A549 (cell line): ENCODE measurements at regions not wholly inside any gene's neighbourhood (a gene's known extent, or its start where the extent isn't known, plus 50 kb on each side); places are given as distances from the start of the nearest gene placed in this dataset.

Experiments used
- BHLHE40 ChIP-seq: IDR thresholded peaks from 2 replicates; pipeline ENCODE4 v1.6.1; 2012; ENCODE audit warnings: low read depth, low read length, inconsistent platforms
- CBX2 ChIP-seq: fragments of 200-600 bp; sonication (generic); IDR thresholded peaks from 2 replicates; pipeline ENCODE4 v1.6.1; 2016; ENCODE audit warnings: low read depth, mild to moderate bottlenecking, borderline replicate concordance
- CTCF ChIP-seq: fragments of >200 bp; sonication (Bioruptor Twin); formaldehyde crosslinking; IDR thresholded peaks from 3 replicates; pipeline ENCODE4 v1.5.1; 2016
- EP300 ChIP-seq, 2 experiments: fragments of >200 bp; sonication (Bioruptor Twin); formaldehyde crosslinking; IDR thresholded peaks; 2 replicates in 1 of 2; 3 replicates in 1 of 2; pipeline ENCODE4 v1.6.1; 2016 to 2017
- HDAC2 ChIP-seq: fragments of 200-600 bp; sonication (generic); IDR thresholded peaks from 2 replicates; pipeline ENCODE4 v1.6.1; 2016
- MAFK ChIP-seq: fragments of 450-650 bp; IDR thresholded peaks from 2 replicates; pipeline ENCODE4 v1.6.1; 2014; ENCODE audit not compliant: partially characterized antibody
- NFE2L2 ChIP-seq: fragments of 150-350 bp; conservative IDR thresholded peaks from 2 replicates; pipeline ENCODE4 v1.6.1; 2014; ENCODE audit warnings: low read length
- NR3C1 ChIP-seq: fragments of >200 bp; sonication (Bioruptor Twin); formaldehyde crosslinking; IDR thresholded peaks from 3 replicates; pipeline ENCODE4 v1.6.1; 2017
- PBX3 ChIP-seq: IDR thresholded peaks from 2 replicates; pipeline ENCODE4 v1.6.1; 2012
- POLR2A ChIP-seq: IDR thresholded peaks from 2 replicates; pipeline ENCODE4 v1.6.1; 2012; ENCODE audit warnings: mild to moderate bottlenecking, low read length
- RFX5 ChIP-seq: fragments of 450-650 bp; IDR thresholded peaks from 2 replicates; pipeline ENCODE4 v1.7.1; 2014; ENCODE audit warnings: antibody characterized with exemption, mild to moderate bottlenecking, moderate library complexity
- RNF2 ChIP-seq: fragments of 200-600 bp; sonication (generic); IDR thresholded peaks from 2 replicates; pipeline ENCODE4 v1.6.1; 2016; ENCODE audit warnings: low read depth, mild to moderate bottlenecking, antibody characterized with exemption, moderate library complexity, borderline replicate concordance
- TP53 ChIP-seq: fragments of 250-450 bp; sonication (Bioruptor Pico); IDR thresholded peaks from 2 replicates; pipeline ENCODE4 v1.5.0; 2021; ENCODE audit warnings: mild to moderate bottlenecking, moderate library complexity
- ZFP36 ChIP-seq: fragments of 450-650 bp; IDR thresholded peaks from 2 replicates; pipeline ENCODE4 v1.6.1; 2014; ENCODE audit warnings: borderline replicate concordance; ENCODE audit not compliant: partially characterized antibody

- TF ChIP-seq NR3C1, result no peak
- no peak for TF ChIP-seq PBX3
- no peak for TF ChIP-seq CTCF
- TF ChIP-seq RFX5, result no peak
- no peak for TF ChIP-seq RNF2
- no peak for TF ChIP-seq TP53 (CRISPR knock-in tag)
- no peak for TF ChIP-seq HDAC2
- no peak for TF ChIP-seq POLR2A
- no peak for TF ChIP-seq BHLHE40
- no peak for TF ChIP-seq ZFP36
- no peak for TF ChIP-seq EP300 (IDR thresholded peaks at IDR 0.05)
- no peak for TF ChIP-seq NFE2L2
- no peak for TF ChIP-seq MAFK
- TF ChIP-seq CBX2, result no peak
Measured at GRCh38 chr1:38697387-38697786, 162.2 kb downstream of the RRAGC start.
